SK-N-SH treated with all-trans-retinoic acid at 6 μM for 48 hours (cell line): ENCODE measurements at regions not wholly inside any gene's neighbourhood (a gene's known extent, or its start where the extent isn't known, plus 50 kb on each side); places are given as distances from the start of the nearest gene placed in this dataset.

Experiments
- ATAC-seq: fragments of 200-7000 bp; cut with Tn5 transposase; 3 replicates; pipeline ENCODE4 v1.9.1; 2020; ENCODE audit warnings: mild to moderate bottlenecking, moderate library complexity
- ARNTL ChIP-seq: fragments of 450-650 bp; formaldehyde crosslinking; IDR thresholded peaks from 2 replicates; pipeline ENCODE4 v1.5.0; 2020; ENCODE audit warnings: low read depth, mild to moderate bottlenecking, moderate library complexity, borderline replicate concordance
- BACH2 ChIP-seq: fragments of 250-450 bp; sonication (Bioruptor Pico); IDR thresholded peaks from 2 replicates; pipeline ENCODE4 v1.9.0; 2021; ENCODE audit warnings: mild to moderate bottlenecking, borderline replicate concordance
- CSRNP3 ChIP-seq: fragments of 250-450 bp; sonication (Bioruptor Pico); IDR thresholded peaks from 2 replicates; pipeline ENCODE4 v1.5.1; 2021; ENCODE audit warnings: mild to moderate bottlenecking, moderate library complexity
- ESRRG ChIP-seq: fragments of 250-450 bp; sonication (Bioruptor Pico); IDR thresholded peaks from 2 replicates; pipeline ENCODE4 v1.6.1; 2021; ENCODE audit warnings: mild to moderate bottlenecking
- GLIS3 ChIP-seq: fragments of 250-450 bp; sonication (Bioruptor Pico); IDR thresholded peaks from 2 replicates; pipeline ENCODE4 v1.5.0; 2020; ENCODE audit warnings: mild to moderate bottlenecking, moderate library complexity
- ISL1 ChIP-seq: fragments of 250-450 bp; sonication (Bioruptor Pico); IDR thresholded peaks from 2 replicates; pipeline ENCODE4 v2.1.2; 2022; ENCODE audit warnings: mild to moderate bottlenecking, moderate library complexity
- OSR1 ChIP-seq: fragments of 250-450 bp; sonication (Bioruptor Pico); IDR thresholded peaks from 2 replicates; pipeline ENCODE4 v1.8.0; 2022; ENCODE audit warnings: moderate library complexity, mild to moderate bottlenecking, inconsistent platforms
- PATZ1 ChIP-seq: fragments of 250-450 bp; sonication (Bioruptor Pico); IDR thresholded peaks from 2 replicates; pipeline ENCODE4 v1.8.0; 2020; ENCODE audit warnings: mild to moderate bottlenecking, moderate library complexity, borderline replicate concordance
- PPARA ChIP-seq: fragments of 250-450 bp; sonication (Bioruptor Pico); IDR thresholded peaks from 2 replicates; pipeline ENCODE4 v1.5.0; 2020; ENCODE audit warnings: mild to moderate bottlenecking, borderline replicate concordance
- TCF4 ChIP-seq: fragments of 250-450 bp; sonication (Bioruptor Pico); IDR thresholded peaks from 2 replicates; pipeline ENCODE4 v1.8.0; 2021; ENCODE audit warnings: mild to moderate bottlenecking, moderate library complexity, borderline replicate concordance
- TSHZ2 ChIP-seq: fragments of 250-450 bp; sonication (Bioruptor Pico); IDR thresholded peaks from 2 replicates; pipeline ENCODE4 v1.5.0; 2020; ENCODE audit warnings: mild to moderate bottlenecking, moderate library complexity
- ZC3H10 ChIP-seq: fragments of 250-450 bp; sonication (Bioruptor Pico); IDR thresholded peaks from 2 replicates; pipeline ENCODE4 v1.5.1; 2021; ENCODE audit warnings: mild to moderate bottlenecking, moderate library complexity
- ZFP3 ChIP-seq: fragments of 250-450 bp; sonication (Bioruptor Pico); IDR thresholded peaks from 2 replicates; pipeline ENCODE4 v1.5.0; 2020; ENCODE audit warnings: mild to moderate bottlenecking, moderate library complexity
- ZNF8 ChIP-seq: fragments of 450-650 bp; formaldehyde crosslinking; IDR thresholded peaks from 2 replicates; pipeline ENCODE4 v1.5.0; 2020; ENCODE audit warnings: mild to moderate bottlenecking, moderate library complexity
- TF ChIP-seq, protein P1 (sequence below): fragments of 250-450 bp; sonication (Bioruptor Pico); IDR thresholded peaks from 2 replicates; pipeline ENCODE4 v1.8.0; 2021; ENCODE audit warnings: low read depth, mild to moderate bottlenecking, moderate library complexity, borderline replicate concordance
- TF ChIP-seq, protein P2 (sequence below): fragments of 250-450 bp; sonication (Bioruptor Pico); IDR thresholded peaks from 2 replicates; pipeline ENCODE4 v1.5.1; 2020; ENCODE audit warnings: low read depth, mild to moderate bottlenecking, moderate library complexity

DNA sequence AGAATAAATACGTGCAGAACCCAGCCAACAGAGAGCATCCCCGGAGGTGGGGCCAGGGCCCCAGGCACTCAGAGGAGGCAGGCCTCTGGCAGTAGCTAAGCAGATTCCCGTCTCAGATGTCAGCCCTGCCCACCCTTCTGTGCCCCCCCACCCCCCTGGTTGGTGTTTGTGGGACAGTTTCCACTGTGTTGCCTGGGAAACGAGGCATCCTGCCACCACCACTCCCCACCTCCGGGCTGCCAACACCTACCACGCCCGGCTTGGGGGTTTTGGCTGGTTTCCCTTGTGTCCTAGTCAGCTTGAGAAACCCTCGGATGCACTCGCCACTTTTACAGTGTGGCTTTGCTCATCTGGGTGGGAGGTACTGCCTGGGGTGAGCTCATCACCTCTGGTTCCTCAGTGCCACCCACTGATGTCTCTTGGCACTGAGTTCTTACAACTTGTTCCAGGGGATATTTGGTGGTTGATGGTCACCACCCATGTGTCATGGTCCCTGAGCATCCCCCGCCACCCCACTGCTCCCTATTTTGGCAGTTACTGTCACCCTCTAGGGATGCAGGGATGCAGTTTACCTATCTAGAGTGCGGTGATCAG lies 72.4 kb upstream of the YWHAQ start (continued):
- TF ChIP-seq ARNTL (no peak), TCF4 (CRISPR knock-in tag) (no peak), TSHZ2 (CRISPR knock-in tag) (no peak), GLIS3 (CRISPR knock-in tag) (no peak)

DNA sequence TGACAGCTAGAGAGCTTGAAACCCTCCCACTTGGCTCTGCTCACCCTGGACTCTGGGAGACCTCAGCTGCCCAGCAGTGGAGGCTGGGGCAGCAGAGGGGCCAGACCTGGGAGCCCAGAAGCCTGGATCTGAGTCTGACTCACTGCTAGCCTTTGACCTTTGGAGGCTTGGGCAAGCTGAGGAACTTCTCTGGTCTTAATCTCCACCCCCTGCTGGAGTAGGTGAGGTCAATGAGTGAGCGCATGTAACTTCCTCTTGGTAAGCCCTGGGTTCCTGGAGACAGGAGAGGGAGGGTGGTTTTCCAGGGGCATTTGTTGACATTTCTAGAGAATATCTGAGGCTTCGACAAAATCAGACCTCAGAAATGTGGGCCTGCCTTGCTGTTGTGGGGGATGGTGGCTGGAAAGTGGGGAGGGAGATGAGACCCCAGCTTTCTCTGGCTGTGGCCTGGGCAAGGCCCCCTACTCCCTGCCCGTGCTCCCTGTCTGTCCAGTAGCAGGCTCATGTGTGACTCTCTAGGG lies 73.0 kb upstream of the YWHAQ start:
- ATAC-seq, result peak; percentile 65
- TF ChIP-seq, protein P1, sequence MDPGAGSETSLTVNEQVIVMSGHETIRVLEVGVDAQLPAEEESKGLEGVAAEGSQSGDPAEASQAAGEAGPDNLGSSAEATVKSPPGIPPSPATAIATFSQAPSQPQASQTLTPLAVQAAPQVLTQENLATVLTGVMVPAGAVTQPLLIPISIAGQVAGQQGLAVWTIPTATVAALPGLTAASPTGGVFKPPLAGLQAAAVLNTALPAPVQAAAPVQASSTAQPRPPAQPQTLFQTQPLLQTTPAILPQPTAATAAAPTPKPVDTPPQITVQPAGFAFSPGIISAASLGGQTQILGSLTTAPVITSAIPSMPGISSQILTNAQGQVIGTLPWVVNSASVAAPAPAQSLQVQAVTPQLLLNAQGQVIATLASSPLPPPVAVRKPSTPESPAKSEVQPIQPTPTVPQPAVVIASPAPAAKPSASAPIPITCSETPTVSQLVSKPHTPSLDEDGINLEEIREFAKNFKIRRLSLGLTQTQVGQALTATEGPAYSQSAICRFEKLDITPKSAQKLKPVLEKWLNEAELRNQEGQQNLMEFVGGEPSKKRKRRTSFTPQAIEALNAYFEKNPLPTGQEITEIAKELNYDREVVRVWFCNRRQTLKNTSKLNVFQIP (CRISPR knock-in tag), result no peak
- TF ChIP-seq PATZ1 (no peak), ZC3H10 (no peak), PPARA (CRISPR knock-in tag) (no peak), ZNF8 (CRISPR knock-in tag) (no peak)

GRCh38 chr2:9704600-9704999 lies 73.8 kb upstream of the YWHAQ start:
- TF ChIP-seq ESRRG (CRISPR knock-in tag) (no peak), BACH2 (CRISPR knock-in tag) (no peak), OSR1 (CRISPR knock-in tag) (no peak), ZC3H10 (no peak), GLIS3 (CRISPR knock-in tag) (no peak), PATZ1 (no peak), ZFP3 (CRISPR knock-in tag) (no peak), PPARA (CRISPR knock-in tag) (no peak), CSRNP3 (CRISPR knock-in tag) (no peak), ISL1 (CRISPR knock-in tag) (no peak)
- TF ChIP-seq, protein P1 (CRISPR knock-in tag), result no peak
- TF ChIP-seq, protein P2, sequence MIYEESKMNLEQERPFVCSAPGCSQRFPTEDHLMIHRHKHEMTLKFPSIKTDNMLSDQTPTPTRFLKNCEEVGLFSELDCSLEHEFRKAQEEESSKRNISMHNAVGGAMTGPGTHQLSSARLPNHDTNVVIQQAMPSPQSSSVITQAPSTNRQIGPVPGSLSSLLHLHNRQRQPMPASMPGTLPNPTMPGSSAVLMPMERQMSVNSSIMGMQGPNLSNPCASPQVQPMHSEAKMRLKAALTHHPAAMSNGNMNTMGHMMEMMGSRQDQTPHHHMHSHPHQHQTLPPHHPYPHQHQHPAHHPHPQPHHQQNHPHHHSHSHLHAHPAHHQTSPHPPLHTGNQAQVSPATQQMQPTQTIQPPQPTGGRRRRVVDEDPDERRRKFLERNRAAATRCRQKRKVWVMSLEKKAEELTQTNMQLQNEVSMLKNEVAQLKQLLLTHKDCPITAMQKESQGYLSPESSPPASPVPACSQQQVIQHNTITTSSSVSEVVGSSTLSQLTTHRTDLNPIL (CRISPR knock-in tag), result no peak
- no peak for ATAC-seq
